ENCODE measurements at regions not wholly inside any gene's neighbourhood (a gene's known extent, or its start where the extent isn't known, plus 50 kb on each side); places are given as distances from the start of the nearest gene placed in this dataset.

DNA sequence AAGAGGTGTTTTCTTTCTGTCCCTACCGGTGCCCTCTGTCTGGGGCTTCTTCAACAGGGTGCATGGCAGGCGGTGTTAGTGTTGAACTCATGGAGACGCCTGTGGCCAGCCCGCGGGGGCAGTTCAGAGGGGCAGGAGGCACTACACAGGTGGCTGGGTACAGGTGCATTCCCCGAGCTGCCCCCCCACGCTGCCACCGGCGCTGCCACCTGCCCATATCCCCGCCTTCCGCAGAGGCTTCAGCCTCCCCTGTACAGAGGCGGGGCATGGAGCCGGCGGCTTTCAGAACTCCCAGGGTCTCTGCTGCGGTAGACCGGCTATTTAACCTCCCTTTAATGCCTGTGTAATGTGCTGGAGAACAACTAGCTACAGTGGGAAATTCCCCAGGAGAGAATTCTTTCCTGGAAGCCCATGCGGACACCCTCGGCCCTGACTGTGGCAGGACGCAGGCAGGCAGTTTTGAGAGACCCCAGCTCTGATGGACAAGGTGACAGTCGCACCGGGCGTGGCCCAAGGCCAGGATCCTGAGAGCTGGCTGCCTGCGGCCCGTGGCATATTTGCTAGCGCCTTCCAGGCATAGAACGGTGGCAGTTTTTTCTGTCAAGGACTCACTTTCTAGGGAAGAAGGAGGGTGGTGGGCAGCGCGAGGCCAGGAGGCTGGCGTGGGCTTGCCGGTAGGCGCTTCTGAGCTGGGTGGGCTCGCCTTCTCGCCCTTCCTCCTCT is 53.7 kb upstream of the ZNF32 start:
- no peak for DNase-seq

DNA sequence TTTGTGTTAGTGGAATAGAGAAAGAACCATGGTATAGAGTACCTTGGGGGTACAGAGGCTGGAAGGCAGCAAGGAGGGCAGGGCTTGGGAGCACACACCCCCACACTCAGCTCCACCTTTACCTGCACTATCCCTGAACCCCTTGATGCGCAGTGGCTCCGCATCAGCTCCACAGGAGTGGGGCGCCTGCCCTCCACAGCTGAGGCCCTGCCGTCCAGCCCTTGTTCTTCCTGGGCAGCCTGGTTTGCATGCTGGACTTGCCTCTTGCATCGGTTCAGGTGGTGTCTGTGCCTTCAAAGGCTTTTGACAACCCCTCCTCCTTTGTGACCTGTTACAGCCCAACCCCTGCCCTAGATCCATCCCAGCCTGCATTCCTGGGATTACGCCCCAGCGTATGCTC is 52.6 kb upstream of the ZNF32 start:
- DNase-seq: no peak

DNA sequence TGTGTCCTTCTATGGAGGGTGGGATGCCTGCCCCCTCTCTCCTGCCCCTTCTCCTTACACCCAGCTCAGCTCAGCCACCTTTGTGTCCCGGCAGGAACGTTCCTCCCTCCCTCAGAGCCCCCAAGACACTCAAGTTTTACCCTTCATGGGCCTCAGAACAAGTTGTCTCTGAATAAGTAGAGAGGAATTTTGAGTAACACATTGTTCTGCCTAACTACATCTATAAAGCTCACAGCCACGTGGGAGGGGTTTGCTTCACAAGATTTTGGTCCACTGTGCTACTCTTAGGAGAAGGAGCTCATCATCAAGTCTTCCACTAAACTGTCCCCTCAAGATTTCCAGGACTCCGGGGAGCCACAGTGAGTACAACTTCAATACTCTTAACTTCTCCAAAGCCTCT is 51.6 kb upstream of the ZNF32 start:
- no peak for DNase-seq

DNA sequence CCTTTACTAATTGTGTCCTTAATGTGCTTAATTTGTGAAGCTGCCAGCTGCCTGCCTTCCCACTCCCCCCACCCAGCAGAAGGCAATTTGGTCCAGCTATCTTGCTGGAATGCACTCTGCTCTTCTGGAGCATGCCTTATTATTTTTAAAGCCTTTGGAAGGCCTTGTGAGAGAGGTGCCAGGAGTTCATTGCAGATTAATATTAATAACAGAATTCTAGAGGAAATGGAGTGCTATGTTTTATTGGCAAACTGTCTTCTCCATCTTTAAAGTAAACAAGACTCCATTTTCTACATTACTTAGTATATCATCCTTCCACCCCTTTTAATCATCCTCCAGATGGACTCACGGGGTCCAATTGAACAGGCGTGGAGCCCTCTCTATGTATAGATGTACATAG is 50.8 kb upstream of the ZNF32 start:
- no peak for DNase-seq

Measured in stimulated activated CD4-positive, alpha-beta T cell treated with anti-CD3 and anti-CD28 coated beads, Interleukin-4, amount 100 ng/mL, for 24 hours (primary cell).